HG02610 (cell line): ENCODE measurements at regions not wholly inside any gene's neighbourhood (a gene's known extent, or its start where the extent isn't known, plus 50 kb on each side); places are given as distances from the start of the nearest gene placed in this dataset.
"Not testable (repeated sequence)": the region's sequence is repeated elsewhere in the genome, so short reads cannot be mapped to it uniquely, and the experiment has no call there.

Experiments
- ATAC-seq: cut with Tn5 transposase; IDR thresholded peaks from one replicate; pipeline ENCODE4 v1.9.1; 2021; ENCODE audit warnings: mild to moderate bottlenecking, moderate library complexity; ENCODE audit not compliant: unreplicated experiment

GRCh38 chr2:142668420-142668819 is 209.0 kb upstream of the KYNU start:
- no peak for ATAC-seq

DNA sequence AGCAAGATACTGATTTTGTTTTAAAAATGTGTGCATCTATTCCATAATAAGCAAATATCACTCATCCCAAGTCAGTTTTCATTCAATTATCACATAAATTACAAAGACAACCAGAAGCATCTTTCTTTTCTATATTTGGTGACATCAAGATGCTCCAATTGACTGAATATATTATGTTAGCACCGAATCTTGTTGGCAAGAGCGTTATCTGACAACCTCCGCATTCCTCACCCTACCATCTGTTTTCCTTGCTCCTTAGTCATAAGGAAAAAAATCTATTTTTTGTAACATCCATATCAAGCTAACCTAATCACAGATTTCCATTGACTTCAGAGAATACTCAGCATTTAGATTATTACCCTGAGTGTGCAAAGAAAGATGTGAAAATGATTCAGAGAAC is 212.2 kb upstream of the KYNU start:
- no peak for ATAC-seq

DNA sequence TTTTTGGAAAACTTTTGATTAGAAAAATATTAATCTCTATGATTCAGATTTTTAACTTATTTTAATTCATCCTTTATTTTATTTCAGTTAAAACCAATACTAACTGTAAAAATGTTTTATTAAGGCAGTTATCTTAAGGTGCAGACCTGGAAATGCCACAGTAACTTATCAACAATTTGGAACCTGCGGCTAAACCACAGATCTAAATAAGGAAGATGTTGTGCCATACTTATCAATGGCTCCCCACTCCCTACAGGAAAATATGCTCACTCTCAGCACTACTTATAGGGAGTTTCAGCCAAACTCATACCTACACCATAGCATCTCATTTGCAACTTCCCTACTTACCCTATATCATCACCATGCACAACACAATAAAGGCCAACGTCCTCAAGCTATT is 226.9 kb upstream of the KYNU start:
- no peak for ATAC-seq

- ATAC-seq = no peak
These were observed 227.9 kb upstream of the KYNU start for GRCh38 chr2:142649581-142649980.

DNA sequence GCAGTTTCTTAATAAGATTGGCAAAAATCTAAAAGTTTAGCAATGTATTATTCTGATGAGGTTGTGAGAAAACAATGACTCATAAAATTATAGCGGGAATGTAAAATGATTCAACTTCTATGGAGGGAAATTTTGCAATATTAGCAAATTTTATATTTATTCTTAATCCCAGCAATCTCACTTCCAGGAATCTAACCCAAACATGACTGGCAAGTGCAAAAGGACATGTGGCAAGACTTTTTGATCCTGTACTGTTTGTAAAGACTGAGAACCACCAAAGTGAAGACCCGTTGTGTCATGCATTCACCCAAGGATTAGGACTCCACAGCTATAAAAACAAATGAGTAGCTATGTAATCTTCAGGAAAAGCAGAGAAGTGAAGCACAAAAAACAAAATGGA is 234.8 kb upstream of the KYNU start:
- no peak for ATAC-seq

- ATAC-seq = no peak
These were observed 248.3 kb upstream of the KYNU start for GRCh38 chr2:142629193-142629592.

- ATAC-seq = no peak
These were observed 256.2 kb upstream of the KYNU start for GRCh38 chr2:142621287-142621686.

GRCh38 chr2:142617461-142617860 is 260.0 kb upstream of the KYNU start:
- ATAC-seq = no peak

DNA sequence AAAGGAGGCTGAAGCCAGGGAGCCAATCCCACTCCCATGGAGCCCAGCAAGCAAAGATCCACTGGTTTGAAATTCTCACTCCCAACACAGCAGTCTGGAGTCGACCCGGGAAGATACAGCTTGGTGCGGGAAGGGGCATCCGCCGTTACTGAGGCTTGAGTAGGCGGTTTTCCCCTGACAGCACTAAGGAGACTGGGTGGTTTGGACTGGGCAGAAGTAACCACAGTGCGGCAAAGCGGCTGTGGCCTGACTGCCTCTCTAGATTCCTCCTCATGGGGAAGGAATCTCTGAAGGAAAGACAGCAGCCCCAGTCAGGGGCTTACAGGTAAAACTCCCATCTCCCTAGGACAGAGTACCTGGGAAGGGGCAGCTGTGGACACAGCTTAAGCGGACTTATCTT is 261.6 kb upstream of the KYNU start:
- ATAC-seq = no peak

- ATAC-seq = not testable (repeated sequence)
These were observed 264.3 kb upstream of the KYNU start for GRCh38 chr2:142613193-142613592.

GRCh38 chr2:142605421-142605820 is 272.0 kb upstream of the KYNU start:
- ATAC-seq = no peak

- ATAC-seq = no peak
These were observed 273.7 kb upstream of the KYNU start for GRCh38 chr2:142603759-142604158.

- ATAC-seq = no peak
These were observed 275.0 kb upstream of the KYNU start for GRCh38 chr2:142602418-142602989.

DNA sequence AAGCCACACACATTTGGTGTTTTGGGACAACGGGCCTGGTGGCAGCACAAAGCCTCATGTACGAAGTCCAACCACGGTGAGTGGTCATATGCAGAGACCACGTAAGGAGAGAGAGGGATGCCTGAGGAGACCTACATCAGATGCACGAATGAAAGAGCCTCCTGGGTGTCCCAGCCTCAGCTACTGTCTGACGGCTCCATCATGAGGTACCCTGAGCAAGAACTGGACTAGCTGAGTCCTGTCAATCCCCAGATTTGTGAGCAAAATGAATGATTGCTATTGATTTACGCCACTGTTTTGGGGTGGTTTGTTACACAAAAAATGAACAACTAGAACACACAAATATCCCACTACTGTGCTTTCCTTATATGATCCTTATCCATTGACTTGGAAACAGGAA is 275.7 kb upstream of the KYNU start:
- ATAC-seq = no peak

DNA sequence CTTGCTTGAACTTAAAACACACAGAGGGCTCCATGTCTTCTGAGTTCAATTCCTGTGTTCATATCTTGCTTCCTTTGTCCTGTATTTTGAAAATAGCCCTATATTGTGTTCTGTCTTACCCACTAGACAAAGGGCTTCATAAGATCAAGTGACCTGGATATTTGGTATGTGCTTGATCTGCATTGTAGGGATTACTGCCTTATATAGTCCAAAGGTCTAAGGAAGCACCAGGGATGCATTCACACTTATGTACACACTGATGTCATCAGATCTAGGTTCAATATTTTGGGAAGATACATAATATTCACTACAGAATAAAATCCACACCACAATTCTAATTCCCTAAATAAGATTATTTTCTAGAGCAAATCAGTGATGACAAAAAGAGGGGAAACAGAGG is 278.0 kb upstream of the KYNU start:
- ATAC-seq = no peak

GRCh38 chr2:142598846-142599245 is 278.6 kb upstream of the KYNU start:
- ATAC-seq = no peak

DNA sequence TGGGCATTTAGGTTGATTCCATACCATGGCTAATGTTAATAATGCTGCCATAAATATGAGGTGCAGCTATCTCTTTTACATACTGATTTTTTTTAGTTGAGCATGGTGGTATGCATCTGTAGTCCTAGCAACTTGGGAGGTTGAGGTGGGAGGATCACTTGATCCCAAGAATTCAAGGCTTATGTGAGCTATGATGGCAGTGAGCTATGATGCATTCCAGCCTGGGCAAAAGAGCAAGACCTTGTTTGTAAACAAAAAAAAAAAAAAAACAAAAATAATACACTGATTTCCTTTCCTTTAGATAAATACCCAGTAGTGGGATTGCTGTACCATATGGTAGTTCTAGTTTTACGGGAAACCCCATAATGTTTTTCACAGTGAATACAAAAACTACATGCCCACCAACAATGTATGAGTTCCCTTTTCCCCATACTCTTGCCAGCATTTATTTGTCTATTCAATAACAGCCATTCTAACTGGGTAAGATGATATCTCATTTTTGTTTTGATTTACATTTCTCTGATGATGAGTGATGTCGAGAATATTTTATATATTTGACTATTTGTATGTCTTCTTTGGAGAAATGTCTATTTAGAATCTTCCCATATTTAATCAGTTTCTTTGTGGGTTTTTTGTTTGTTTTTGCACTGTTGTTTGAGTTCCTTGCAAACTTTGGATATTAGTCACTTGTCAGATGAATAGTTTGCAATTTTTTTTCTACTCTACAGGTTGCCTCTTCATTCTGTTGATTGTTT is 281.0 kb upstream of the KYNU start:
- no peak for ATAC-seq

GRCh38 chr2:142594935-142595334 is 282.5 kb upstream of the KYNU start:
- no peak for ATAC-seq

GRCh38 chr2:142592171-142592570 is 285.3 kb upstream of the KYNU start:
- no peak for ATAC-seq

GRCh38 chr2:142591420-142591819 is 286.0 kb upstream of the KYNU start:
- no peak for ATAC-seq

GRCh38 chr2:142588269-142588668 is 289.2 kb upstream of the KYNU start:
- ATAC-seq = no peak

- no peak for ATAC-seq
These were observed 290.5 kb upstream of the KYNU start for GRCh38 chr2:142586693-142587580.
